Prostate gland (tissue), 2 donors: ENCODE measurements at regions not wholly inside any gene's neighbourhood (a gene's known extent, or its start where the extent isn't known, plus 50 kb on each side); places are given as distances from the start of the nearest gene placed in this dataset.

ENCODE experiments used
- DNase-seq: peaks from one replicate; pipeline ENCODE4 v3.0.0-alpha.2; 2019; ENCODE audit warnings: low spot score
- H3K27ac ChIP-seq, 2 donors: fragments of 200-600 bp; sonication (generic); 2 replicates each; pipeline ENCODE4 v1.5.1; 2017 to 2019
- H3K27me3 ChIP-seq: fragments of 200-600 bp; sonication (generic); replicated peaks from 2 replicates; pipeline ENCODE4 v1.5.1; 2019; ENCODE audit not compliant: insufficient read depth
- H3K36me3 ChIP-seq, 2 donors: fragments of 200-600 bp; sonication (generic); 1 replicate in 1 of 2; 2 replicates in 1 of 2; pipeline versions ENCODE4 v1.5.1 to v1.8.1; 2017 to 2019
- H3K4me1 ChIP-seq: fragments of 200-600 bp; sonication (generic); replicated peaks from 2 replicates; pipeline ENCODE4 v1.5.1; 2019
- H3K4me3 ChIP-seq, 2 donors: fragments of 200-600 bp; sonication (generic); 2 replicates each; pipeline ENCODE4 v1.5.1; 2017 to 2019
- H3K9me3 ChIP-seq: fragments of 200-600 bp; sonication (generic); 2 replicates; pipeline ENCODE4 v1.5.1; 2017
- CTCF ChIP-seq, 4 experiments: fragments of 200-600 bp in 2 of 4; fragments of 450-650 bp in 2 of 4; sonication (generic) in 2 of 4; IDR thresholded peaks; 1 replicate in 3 of 4; 2 replicates in 1 of 4; pipeline ENCODE4 v1.5.1; 2016 to 2019; ENCODE audit warnings: antibody characterized with exemption in 4 of 4, mild to moderate bottlenecking in 2 of 4, moderate library complexity in 2 of 4
- POLR2A ChIP-seq: fragments of 450-650 bp; IDR thresholded peaks from one replicate; pipeline ENCODE4 v1.6.1; 2016; ENCODE audit warnings: antibody characterized with exemption, mild to moderate bottlenecking
- POLR2AphosphoS5 ChIP-seq: sonication (generic); formaldehyde crosslinking; IDR thresholded peaks from one replicate; pipeline ENCODE4 v1.6.1; 2017; ENCODE audit warnings: antibody characterized with exemption
- WGBS: methylation state at CpG from one replicate; pipeline ENCODE4 v1.1.5; 2018; 5-methylcytosine and 5-hydroxymethylcytosine counted together
- intact Hi-C: fragments of 100-400 bp; cut with DNase I; formaldehyde crosslinking; loops from one replicate; pipeline ENCODE4 v1.14.2; 2022

GRCh38 chr10:78774999-78775711 is 293.6 kb upstream of the ZMIZ1 start:
- no peak for DNase-seq
- H3K36me3 ChIP-seq: no peaks in the 10 kb centered on the region
- 67% methylated on average over 14 of the region's 14 CpGs for WGBS
- no peaks in the 10 kb centered on the region for H3K27me3 ChIP-seq
- no peaks in the 10 kb centered on the region for H3K9me3 ChIP-seq
- peaks cover 11% of the 10 kb centered on the region for H3K4me1 ChIP-seq
- H3K27ac ChIP-seq: peak overlapping the region; percentile 36 to 65
- no peak for TF ChIP-seq CTCF (IDR thresholded peaks at IDR 0.05)
- peak; percentile 21 for TF ChIP-seq POLR2AphosphoS5
- intact Hi-C loops: no loop called here
- H3K4me3 ChIP-seq: no peak overlapping the region

- intact Hi-C loops: no loop called here
- peak overlapping the region; percentile 36 to 65 for H3K27ac ChIP-seq
- H3K4me1 ChIP-seq: peaks cover 11% of the 10 kb centered on the region
- WGBS: 55% methylated on average over 1 of the region's 1 CpG
- H3K27me3 ChIP-seq: no peaks in the 10 kb centered on the region
- H3K4me3 ChIP-seq: no peak overlapping the region
- no peak for DNase-seq
- TF ChIP-seq POLR2A (no peak), CTCF (IDR thresholded peaks at IDR 0.05) (no peak), POLR2AphosphoS5 (no peak)
- H3K9me3 ChIP-seq: no peaks in the 10 kb centered on the region
- H3K36me3 ChIP-seq: no peaks in the 10 kb centered on the region
Observed at GRCh38 chr10:78775891-78776290, 292.9 kb upstream of the ZMIZ1 start.

- 69% methylated on average over 6 of the region's 6 CpGs for WGBS
- intact Hi-C loops: no loop called here
- TF ChIP-seq POLR2AphosphoS5: no peak
- no peak for TF ChIP-seq CTCF (IDR thresholded peaks at IDR 0.05)
- no peak for TF ChIP-seq POLR2A
- no peak overlapping the region for H3K4me3 ChIP-seq
- peaks cover 11% of the 10 kb centered on the region for H3K4me1 ChIP-seq
- H3K36me3 ChIP-seq: no peaks in the 10 kb centered on the region
- H3K27me3 ChIP-seq: no peaks in the 10 kb centered on the region
- H3K9me3 ChIP-seq: no peaks in the 10 kb centered on the region
- peak overlapping the region; percentile 55 to 68 for H3K27ac ChIP-seq
- DNase-seq: no peak
Observed at GRCh38 chr10:78776756-78777155, 292.0 kb upstream of the ZMIZ1 start.

GRCh38 chr10:78777466-78777865 is 291.3 kb upstream of the ZMIZ1 start:
- H3K36me3 ChIP-seq: no peaks in the 10 kb centered on the region
- DNase-seq: peak; percentile 42
- H3K4me1 ChIP-seq: peaks cover 11% of the 10 kb centered on the region
- H3K27ac ChIP-seq: peak overlapping the region; percentile 62 to 68
- no peaks in the 10 kb centered on the region for H3K9me3 ChIP-seq
- WGBS: 6% methylated on average over 5 of the region's 5 CpGs
- intact Hi-C loops: no loop called here
- TF ChIP-seq CTCF (IDR thresholded peaks at IDR 0.05) (no peak), POLR2AphosphoS5 (peak; percentile 71)
- H3K4me3 ChIP-seq: no peak overlapping the region
- H3K27me3 ChIP-seq: no peaks in the 10 kb centered on the region

GRCh38 chr10:78777867-78778266 is 290.9 kb upstream of the ZMIZ1 start:
- Histone ChIP-seq H3K36me3 (no peaks in the 10 kb centered on the region), H3K4me3 (no peak overlapping the region), H3K27ac (peak overlapping the region; percentile 62 to 68), H3K4me1 (peaks cover 11% of the 10 kb centered on the region), H3K9me3 (no peaks in the 10 kb centered on the region), H3K27me3 (no peaks in the 10 kb centered on the region)
- no peak for DNase-seq
- 53% methylated on average over 5 of the region's 5 CpGs for WGBS
- TF ChIP-seq CTCF (IDR thresholded peaks at IDR 0.05): no peak
- no peak for TF ChIP-seq POLR2AphosphoS5
- TF ChIP-seq POLR2A: no peak
- intact Hi-C loops: no loop called here
